ENCODE measurements at regions not wholly inside any gene's neighbourhood (a gene's known extent, or its start where the extent isn't known, plus 50 kb on each side); places are given as distances from the start of the nearest gene placed in this dataset.

- intact Hi-C loops (cut with micrococcal nuclease): no loop called here
- no TSS peak for BruUV-seq (replicated peaks)
- DNase-seq (ENCODE audit: unreplicated experiment): no peak
- Mint-ChIP-seq H3K27ac (ENCODE audit: low read depth, unreplicated experiment) (no peak overlapping the region), H3K4me1 (ENCODE audit: insufficient read depth, unreplicated experiment) (no peaks in the 10 kb centered on the region), H3K9me3 (ENCODE audit: unreplicated experiment) (no peaks in the 10 kb centered on the region), H3K27me3 (ENCODE audit: insufficient read depth, unreplicated experiment) (peaks cover 39% of the 10 kb centered on the region), H3K4me3 (ENCODE audit: unreplicated experiment) (no peak overlapping the region), H3K36me3 (ENCODE audit: insufficient read depth, unreplicated experiment) (no peaks in the 10 kb centered on the region)
- no peak for TF ChIP-seq CTCF (IDR thresholded peaks at IDR 0.05; ENCODE audit: unreplicated experiment)
- POLR2A ChIA-PET: no interaction called here
- CTCF ChIA-PET: no interaction called here
These were observed 237.5 kb upstream of the DIAPH2 start for GRCh38 chrX:96447161-96447560.

GRCh38 chrX:96449191-96449590, 235.5 kb upstream of the DIAPH2 start:
- ChIA-PET CTCF (no interaction called here), POLR2A (no interaction called here)
- no peak for DNase-seq (ENCODE audit: unreplicated experiment)
- no peak overlapping the region for H3K27ac Mint-ChIP-seq (ENCODE audit: low read depth, unreplicated experiment)
- H3K9me3 Mint-ChIP-seq (ENCODE audit: unreplicated experiment): no peaks in the 10 kb centered on the region
- no peak for TF ChIP-seq CTCF (IDR thresholded peaks at IDR 0.05; ENCODE audit: unreplicated experiment)
- H3K4me3 Mint-ChIP-seq (ENCODE audit: unreplicated experiment): no peak overlapping the region
- no peaks in the 10 kb centered on the region for H3K36me3 Mint-ChIP-seq (ENCODE audit: insufficient read depth, unreplicated experiment)
- H3K27me3 Mint-ChIP-seq (ENCODE audit: insufficient read depth, unreplicated experiment): peaks cover 43% of the 10 kb centered on the region
- intact Hi-C loops (cut with micrococcal nuclease): no loop called here
- no TSS peak for BruUV-seq (replicated peaks)
- H3K4me1 Mint-ChIP-seq (ENCODE audit: insufficient read depth, unreplicated experiment): no peaks in the 10 kb centered on the region

GRCh38 chrX:96449896-96450295, 234.7 kb upstream of the DIAPH2 start:
- H3K36me3 Mint-ChIP-seq (ENCODE audit: insufficient read depth, unreplicated experiment): no peaks in the 10 kb centered on the region
- no TSS peak for BruUV-seq (replicated peaks)
- H3K4me1 Mint-ChIP-seq (ENCODE audit: insufficient read depth, unreplicated experiment): no peaks in the 10 kb centered on the region
- ChIA-PET POLR2A (no interaction called here), CTCF (interaction anchor here (0.7 kb wide), 2 partner anchors 17 to 236 kb away, joined by 3 to 4 read pairs; no protein-coding TSS in a partner anchor)
- H3K9me3 Mint-ChIP-seq (ENCODE audit: unreplicated experiment): no peaks in the 10 kb centered on the region
- H3K27me3 Mint-ChIP-seq (ENCODE audit: insufficient read depth, unreplicated experiment): peaks cover 43% of the 10 kb centered on the region
- intact Hi-C loops (cut with micrococcal nuclease): no loop called here
- no peak for TF ChIP-seq CTCF (IDR thresholded peaks at IDR 0.05; ENCODE audit: unreplicated experiment)
- H3K4me3 Mint-ChIP-seq (ENCODE audit: unreplicated experiment): no peak overlapping the region
- H3K27ac Mint-ChIP-seq (ENCODE audit: low read depth, unreplicated experiment): no peak overlapping the region
- no peak for DNase-seq (ENCODE audit: unreplicated experiment)

GRCh38 chrX:96453139-96453538, 231.5 kb upstream of the DIAPH2 start:
- Mint-ChIP-seq H3K4me1 (ENCODE audit: insufficient read depth, unreplicated experiment) (no peaks in the 10 kb centered on the region), H3K4me3 (ENCODE audit: unreplicated experiment) (no peak overlapping the region), H3K36me3 (ENCODE audit: insufficient read depth, unreplicated experiment) (no peaks in the 10 kb centered on the region), H3K27me3 (ENCODE audit: insufficient read depth, unreplicated experiment) (peaks cover 50% of the 10 kb centered on the region), H3K27ac (ENCODE audit: low read depth, unreplicated experiment) (no peak overlapping the region), H3K9me3 (ENCODE audit: unreplicated experiment) (no peaks in the 10 kb centered on the region)
- CTCF ChIA-PET: no interaction called here
- POLR2A ChIA-PET: no interaction called here
- no peak for TF ChIP-seq CTCF (IDR thresholded peaks at IDR 0.05; ENCODE audit: unreplicated experiment)
- intact Hi-C loops (cut with micrococcal nuclease): no loop called here
- no TSS peak for BruUV-seq (replicated peaks)
- no peak for DNase-seq (ENCODE audit: unreplicated experiment)

All from MCF 10A (cell line).